CD1c-positive myeloid dendritic cell (primary cell): ENCODE measurements at regions not wholly inside any gene's neighbourhood (a gene's known extent, or its start where the extent isn't known, plus 50 kb on each side); places are given as distances from the start of the nearest gene placed in this dataset.
"Not testable (repeated sequence)": the region's sequence is repeated elsewhere in the genome, so short reads cannot be mapped to it uniquely, and the experiment has no call there.

Experiments
- DNase-seq: peaks from one replicate; pipeline ENCODE4 v3.0.0-alpha.2; 2016; ENCODE audit errors: extremely low spot score

DNA sequence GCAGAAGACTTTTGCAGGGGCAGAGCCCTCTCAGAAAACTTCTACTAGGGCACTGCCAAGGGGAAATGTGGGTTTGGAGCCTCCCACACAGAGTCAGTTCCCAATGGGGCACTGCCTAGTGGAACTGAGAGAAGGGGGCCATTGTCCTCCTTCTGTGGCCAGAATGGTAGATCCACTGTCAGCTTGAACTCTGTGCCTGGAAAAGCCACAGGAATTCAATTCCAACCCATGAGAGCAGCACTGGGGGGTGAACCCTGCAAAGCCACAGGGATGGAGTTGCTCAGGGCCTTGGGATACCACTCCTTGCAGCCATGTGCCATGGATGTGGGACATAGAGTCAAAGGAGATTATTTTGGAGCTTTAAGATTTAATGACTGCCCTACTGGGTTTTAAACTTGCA lies 262.2 kb upstream of the SEMA3C start:
- DNase-seq: no peak

DNA sequence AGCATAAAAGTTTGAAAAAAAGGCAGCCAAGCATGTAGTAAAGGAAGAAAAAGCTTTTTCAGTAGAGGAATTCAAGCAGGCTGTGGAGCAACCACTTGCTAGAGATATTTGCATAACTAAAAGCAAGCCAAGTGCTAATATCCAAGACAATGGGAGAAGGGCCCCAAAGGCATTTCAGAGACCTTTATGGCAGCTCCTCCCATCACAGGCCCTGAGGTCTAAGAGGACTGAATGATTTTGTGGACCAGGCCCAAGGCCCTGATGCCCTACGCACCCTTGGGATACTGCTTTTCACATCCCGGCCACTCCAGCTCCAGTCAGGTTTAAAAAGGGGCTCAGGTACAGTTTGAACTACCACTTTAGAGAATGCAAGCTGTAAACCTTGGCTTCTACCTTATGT lies 261.7 kb upstream of the SEMA3C start:
- DNase-seq: no peak

DNA sequence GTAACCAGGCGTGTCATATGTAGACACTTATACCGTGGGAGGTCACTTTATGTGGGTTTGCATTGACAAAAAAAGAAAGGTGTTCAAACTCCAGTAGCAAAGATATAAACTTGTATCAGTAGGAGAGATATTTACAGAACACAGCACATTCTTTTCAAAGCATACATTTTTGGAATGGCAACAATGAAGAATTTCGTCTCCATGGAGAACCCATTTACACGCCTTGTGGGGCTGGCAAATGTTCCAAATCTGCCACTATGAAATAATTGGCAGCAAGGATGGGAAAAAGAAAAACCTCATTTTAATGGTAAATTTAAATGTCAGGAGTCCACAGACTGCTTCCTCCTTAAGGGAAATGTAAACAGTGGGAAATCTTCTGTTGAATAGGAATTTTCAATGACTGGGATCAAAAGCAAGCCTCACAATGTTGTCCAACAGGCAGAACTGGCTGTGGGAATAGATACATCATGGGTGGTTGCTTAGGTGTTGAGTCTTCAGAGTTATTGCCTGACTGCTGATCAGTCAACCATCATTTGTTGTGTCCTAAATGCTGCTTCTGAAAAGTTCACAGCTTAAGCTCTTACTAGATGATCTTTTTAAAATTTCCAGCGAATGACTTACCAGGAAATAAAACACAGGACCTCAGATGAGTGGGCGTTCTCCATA lies 256.6 kb upstream of the SEMA3C start:
- DNase-seq: no peak

DNA sequence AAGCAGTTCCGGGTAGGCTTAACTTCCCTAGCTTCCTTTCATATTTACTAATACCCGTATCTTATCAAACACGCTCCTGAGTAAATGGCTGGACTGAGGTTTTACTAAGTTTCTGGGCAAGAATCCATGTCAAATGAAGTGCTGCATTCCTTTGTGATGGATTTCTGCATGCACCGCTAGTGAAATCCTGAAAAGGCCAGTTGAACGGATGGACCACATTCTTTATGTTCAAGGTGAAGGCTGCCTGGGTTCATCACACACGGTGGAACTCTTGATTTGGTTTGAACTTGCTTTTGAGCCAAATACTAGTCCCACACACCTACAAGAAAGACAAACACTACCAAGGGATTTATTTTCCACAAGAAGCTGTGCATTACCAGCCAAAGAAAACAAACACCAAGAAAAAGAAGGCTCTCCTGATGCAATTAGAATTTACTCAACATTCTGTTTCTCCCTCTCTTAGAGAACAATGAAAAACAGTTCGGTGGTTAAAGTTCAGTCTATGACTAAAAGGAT lies 255.0 kb upstream of the SEMA3C start:
- DNase-seq: no peak

DNA sequence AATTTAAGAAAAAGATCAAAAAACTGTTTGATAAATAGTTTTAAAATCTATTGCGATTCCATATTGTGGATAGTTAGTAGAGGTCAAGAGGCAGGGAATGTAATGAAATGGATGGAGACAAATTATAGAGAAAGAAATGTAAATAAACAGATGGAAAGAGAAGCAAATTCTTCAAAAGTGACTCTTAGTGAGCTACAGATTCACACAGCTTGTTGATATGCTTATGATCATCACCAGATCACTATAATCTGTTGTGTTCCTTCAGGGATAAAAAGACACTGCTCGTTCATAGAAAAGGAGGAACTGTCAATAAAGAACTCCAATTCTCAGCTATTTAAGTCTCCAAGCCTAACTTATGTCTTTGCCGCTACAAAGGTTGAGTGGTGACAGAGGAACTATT lies 251.4 kb upstream of the SEMA3C start:
- DNase-seq: no peak

DNA sequence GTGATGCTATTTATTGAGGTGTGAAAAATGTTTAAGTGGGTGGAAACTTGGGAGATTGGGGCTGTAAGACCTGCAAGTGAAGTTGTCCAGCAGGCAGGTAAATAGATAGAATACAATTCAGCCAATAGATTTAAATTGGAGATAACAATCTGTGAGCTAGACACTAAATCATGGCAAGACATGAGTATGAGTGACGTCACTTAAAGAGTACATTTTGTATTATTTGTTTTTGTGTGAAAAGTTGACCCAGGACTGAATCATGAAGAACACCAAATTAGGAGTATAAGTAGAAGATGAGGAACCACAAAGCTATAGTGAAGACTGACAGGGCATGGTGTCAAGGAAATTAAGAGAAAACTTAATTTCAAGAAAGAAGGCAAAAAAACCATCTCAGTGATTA lies 249.1 kb upstream of the SEMA3C start:
- no peak for DNase-seq

DNA sequence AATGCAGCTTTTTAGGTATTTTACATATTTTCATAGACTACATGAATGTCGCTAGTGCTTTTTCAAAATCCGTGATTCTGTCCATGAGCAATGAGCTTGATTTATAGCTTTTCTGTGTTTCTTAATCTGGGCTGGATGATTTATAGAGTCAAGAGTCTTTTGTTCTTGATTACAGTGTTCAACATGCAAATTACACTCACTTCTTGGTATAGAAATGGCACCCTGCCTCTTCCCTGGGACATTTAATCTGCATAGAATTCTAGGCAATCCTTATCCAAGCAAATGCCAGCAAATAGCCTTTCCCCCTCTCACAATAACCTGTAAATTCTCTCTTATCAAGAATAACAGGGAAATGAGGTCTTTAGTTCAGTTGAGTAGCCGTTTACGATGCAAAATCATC lies 246.2 kb upstream of the SEMA3C start:
- DNase-seq: no peak

DNA sequence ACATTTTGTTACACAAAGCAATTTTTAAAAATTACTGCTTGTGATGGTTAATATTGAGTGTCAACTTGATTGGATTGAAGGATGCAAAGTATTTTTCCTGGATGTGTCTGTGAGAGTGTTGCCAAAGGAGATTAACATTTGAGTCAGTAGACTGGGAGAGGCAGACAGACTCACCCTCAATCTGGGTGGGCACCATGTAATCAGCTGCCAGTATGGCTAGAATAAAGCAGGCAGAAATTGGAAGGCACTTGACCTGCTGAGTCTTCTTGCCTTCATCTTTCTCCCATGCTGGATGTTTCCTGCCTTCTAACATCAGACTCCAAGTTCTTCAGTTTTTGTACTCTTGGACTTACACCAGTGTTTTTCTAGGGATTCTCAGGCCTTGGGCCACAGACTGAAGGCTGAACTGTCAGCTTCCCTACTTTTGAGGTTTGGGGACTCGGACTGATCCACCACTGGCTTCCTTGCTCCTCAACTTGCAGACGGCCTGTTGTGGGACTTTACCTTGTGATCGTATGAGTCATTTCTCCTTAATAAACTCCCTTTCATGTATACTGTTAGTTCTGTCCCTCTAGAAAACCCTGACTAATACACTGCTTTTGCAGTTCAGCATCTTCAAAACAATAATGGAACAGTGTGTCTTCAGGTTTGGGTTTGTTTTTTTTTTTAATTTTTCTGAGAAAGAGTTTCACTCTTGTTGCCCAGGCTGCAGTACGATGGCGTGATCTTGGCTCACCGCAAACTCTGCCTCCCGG lies 244.1 kb upstream of the SEMA3C start:
- no peak for DNase-seq

DNA sequence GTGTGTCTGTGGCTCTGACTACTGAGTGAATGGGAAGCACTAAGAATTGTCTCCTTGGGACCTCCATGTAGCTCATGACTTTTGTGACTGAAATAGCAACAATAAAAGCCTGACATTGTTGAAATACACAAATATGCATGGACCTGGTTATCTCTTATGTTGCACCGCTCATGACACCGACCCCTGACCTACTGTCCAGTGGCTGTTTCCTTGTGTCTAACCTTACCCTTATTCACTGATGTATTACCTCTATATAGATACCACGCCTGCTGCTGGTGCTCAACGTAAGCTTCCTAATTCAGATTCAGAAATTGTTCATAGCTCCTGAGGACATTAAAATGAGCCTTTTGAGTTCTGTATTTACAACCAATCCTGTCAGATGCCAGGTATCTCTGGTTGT lies 243.4 kb upstream of the SEMA3C start:
- DNase-seq: no peak

DNA sequence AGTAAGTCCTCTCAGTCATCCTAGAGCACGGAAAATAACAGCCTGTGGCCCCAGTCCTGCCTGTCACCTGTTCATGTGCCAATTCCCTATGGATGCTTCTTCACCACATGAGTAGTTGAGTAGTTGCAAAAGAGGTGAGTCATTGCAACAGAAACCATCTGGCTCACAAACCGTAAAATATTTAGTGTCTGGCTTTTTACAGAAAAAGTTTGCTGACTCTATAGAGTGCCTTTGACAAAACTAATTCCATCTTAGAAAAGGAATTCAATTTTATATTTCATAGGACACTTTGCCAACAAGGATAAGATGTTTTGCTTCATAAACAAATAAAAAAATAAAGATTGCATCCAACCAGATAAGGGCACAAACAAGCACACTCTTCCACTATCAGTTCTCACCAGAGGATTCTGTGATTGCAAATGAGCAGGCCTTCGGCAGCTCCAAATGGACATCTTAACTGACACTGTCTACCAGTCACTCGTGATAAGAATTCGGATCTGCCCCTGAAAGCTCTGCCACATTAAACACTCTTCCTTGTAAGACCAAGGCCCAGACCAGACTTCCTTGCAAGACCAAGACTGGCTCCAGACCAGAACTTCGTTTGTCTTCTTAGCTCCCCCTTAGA lies 242.7 kb upstream of the SEMA3C start:
- DNase-seq: no peak

DNA sequence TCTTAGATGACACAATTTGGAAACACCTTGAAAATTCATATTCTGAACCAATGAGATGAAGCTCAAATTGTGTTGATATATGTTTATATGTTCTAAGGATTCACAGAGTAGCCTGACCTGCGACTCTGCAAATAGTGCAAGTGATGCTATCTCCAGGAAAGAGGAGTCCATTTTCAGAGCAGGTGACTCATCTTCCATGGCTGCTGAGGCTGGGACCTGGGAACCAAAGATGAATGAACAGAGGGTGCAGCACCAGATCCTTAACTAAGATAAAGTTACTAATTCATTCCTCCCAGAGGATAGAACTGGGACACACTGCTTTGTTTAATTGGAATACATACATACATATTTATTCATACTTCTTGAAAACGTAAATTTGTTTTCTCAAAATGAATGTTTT lies 240.6 kb upstream of the SEMA3C start:
- DNase-seq: no peak

DNA sequence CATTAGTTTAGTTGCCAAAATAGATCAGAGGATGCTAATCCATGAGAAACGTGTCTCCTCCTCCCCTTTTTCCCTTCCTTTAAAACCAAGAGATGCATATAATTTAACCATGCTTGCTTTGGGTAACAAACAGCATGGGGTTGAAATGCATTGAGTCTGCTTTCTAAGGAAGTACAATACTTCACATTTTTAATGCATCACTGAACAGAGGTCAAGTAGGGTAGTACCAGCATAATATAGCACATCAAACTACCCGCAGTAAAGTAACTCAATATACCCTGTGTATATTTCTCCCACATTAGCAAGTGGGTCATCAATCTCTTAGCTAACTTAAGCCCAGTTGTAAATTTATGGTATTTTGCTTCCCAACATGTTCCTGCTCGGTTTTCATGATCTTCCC lies 239.3 kb upstream of the SEMA3C start:
- DNase-seq: no peak

DNA sequence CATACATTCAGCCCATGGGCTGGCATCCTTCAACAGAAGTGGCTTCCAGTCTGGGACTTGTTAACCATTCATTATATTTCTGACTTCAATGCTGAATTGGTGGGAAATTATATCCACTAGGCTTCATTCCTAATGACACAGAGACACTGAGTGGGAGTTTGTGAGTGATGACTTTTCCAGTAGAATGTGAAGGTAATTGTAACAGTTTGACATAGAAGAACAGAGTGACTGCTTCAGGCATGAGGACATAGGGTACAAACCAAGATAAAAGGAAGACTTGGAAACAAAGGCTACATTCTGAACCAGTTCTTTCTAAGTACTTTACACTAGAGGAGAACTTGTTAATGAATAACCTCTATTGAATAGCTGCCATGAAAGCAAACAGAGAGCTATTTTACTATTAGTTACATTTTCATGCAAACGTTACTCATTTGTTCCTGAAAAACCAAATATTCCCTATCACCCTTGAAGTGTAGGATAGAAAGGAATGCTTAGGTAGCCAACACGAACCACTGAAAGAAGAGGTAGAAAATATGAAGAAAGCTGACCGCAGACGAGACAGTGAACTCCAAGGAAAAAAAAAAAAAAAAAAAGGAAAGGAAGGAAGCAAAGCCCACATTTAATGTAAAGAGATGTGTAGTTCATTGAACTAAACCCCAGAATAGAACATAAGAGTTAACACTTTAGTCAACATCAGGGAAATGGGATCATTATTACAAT lies 237.0 kb upstream of the SEMA3C start:
- DNase-seq: no peak

DNA sequence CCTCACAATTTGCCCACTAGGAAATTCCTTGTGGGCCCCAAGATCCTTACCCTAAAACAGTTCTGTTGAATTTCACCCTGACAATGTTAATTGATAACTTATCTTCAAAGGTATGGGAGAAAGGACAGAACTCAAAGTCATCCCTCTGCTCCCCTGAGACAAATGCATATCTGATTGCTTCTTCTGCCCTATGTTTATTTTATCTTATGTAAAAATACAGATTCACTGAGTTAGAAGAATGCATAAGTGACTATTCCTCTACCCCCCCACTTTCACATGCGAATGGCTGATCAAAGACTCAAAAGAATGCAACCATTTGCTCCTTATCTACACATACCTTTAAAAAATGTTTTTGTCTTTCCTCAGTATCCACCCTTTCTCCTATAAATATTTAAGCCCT lies 235.7 kb upstream of the SEMA3C start:
- DNase-seq: no peak

DNA sequence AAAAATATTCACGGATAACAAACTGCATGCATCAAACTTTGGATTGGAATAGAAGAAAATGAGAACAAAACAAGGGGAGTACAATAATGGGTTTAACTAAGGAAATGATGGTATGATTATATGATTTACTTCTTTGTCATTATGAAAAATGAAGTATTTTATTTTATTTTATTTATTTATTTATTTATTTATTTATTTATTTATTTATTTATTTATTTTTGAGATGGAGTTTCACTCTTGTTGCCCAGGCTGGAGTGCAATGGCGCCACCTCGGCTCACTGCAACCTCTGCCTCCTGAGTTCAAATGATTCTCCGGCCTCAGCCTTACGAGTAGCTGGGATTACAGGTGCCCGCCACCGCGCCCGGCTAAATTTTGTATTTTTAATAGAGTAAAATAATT lies 234.1 kb upstream of the SEMA3C start:
- DNase-seq: not testable (repeated sequence)

DNA sequence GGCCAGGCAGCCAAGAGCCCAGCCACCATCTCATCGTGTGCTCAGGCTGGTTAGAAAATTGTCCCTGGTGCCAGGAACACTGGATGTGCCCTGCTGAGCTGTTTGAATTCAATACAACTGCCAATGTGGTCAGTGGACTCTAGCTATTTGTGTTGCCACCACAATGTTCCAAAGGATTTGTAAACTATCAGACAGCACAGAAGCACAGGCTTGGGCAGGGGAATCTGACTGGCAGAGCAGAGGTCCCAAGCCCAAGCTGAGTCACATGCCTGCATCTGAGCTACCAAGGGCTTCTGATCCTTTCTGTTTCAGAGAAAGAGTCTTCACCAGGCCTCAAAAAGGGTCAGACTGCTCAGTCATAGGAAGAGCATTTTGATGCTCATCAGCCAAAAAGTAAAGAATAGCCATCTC lies 232.1 kb upstream of the SEMA3C start:
- no peak for DNase-seq

DNA sequence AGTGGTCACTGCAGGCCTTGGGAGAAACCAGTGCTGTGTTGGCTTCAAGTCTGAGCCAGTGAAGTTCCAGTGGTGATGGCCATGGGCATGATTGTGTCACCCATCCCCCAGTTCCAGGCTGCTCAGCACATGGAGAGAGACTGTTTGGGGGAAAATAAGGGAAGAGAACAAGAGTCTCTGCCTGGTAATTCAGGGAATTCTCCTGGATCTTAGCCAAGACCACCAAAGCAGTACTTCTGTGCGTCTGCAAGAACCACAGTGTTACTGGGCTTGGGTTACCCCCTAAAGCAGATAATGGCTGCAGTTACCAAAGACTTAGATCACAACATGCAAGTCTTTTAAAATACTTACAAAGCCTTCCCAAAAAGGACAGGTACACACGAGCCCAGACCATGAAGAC lies 225.0 kb upstream of the SEMA3C start:
- DNase-seq: no peak

DNA sequence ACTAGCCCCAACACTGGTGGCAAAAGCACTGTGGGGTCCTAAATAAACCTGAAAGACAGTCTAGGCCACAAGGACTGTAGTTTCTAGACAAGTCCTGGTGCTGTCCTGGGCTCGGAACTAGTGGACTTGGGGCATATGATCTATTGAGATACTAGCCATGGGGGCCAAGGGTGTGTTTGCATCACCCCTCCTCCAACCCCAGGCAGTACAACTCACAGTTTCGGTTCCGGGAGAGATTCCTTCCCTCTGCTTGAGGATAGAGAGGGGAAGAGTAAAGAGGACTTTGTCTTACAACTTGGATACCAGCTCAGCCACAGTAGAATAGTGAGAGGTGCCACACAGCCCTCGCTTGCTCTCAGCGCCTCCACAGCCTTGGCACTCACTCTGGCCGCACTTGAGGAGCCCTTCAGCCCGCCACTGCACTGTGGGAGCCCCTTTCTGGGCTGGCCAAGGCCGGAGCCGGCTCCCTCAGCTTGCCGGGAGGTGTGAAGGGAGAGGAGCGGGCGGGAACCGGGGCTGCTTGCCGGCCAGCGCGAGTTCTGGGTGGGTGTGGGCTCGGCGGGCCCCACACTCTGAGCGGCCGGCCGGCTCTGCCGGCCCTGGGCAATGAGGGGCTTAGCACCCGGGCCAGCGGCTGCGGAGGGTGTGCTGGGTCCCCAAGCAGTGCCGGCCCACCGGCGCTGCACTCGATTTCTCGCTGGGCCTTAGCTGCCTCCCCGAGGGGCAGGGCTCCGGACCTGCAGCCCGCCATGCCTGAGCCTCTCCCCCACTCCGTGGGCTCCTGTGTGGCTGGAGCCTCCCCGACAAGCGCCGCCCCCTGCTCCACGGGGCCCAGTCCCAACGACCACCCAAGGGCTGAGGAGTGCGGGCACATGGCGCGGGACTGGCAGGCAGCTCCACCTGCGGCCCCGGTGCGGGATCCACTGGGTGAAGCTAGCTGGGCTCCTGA lies 222.7 kb upstream of the SEMA3C start:
- DNase-seq: peak; percentile 53

DNA sequence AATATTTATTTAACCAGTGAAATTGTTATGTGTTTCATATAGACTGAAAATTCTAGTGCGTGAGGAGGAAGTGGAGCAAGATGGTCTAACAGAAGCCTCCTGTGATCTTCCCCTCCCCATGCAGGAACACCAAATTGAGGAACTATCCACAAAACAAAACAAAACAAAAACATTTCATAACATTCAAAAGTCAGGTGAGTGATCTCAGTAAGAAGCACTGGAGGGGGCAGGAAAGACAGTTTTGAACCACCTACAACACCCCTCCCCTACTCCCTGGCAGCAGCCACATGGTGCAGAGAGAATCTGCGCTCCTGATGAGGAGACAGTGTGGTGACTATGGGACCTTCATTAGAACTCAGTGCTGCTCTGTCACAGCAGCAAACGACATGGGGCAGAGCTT lies 221.9 kb upstream of the SEMA3C start:
- peak; percentile 84 for DNase-seq

DNA sequence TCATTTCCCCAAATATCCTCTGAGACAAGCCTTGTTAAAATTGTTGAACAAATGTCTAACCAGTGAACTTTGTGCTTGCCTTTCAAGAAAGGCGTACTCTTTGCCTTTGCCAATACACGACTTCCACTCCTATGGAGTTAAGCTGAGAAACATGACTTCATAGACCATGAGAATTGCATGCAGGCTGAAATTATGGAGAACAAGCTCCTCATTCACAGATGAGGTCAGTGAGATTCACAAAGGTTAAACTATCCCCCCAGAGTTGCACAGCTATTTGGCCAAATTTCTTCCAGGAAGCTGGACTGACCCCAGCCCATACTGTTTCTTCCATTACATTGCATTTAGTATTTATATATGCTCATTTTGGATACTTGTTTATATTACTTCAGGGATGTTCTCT lies 221.4 kb upstream of the SEMA3C start:
- peak; percentile 57 for DNase-seq

DNA sequence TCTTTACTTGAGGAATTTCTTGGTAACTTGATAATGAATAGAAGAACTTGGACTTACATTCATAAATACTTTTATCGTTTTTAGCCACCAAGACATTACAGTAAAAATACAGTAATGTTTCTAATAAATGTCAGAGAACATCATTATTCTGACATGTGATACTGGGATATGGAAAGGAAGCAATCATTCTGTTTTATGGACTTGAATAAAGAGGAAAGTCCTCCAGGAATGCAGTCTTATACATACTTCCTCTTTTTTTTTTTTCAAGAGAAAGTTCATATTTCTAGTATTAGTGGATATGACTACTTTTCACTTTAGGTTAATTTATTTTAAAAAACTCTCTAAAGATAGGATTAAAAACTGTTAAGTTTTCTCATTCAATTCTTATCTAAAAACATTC lies 220.0 kb upstream of the SEMA3C start:
- peak; percentile 37 for DNase-seq
